ENCODE measurements at regions not wholly inside any gene's neighbourhood (a gene's known extent, or its start where the extent isn't known, plus 50 kb on each side); places are given as distances from the start of the nearest gene placed in this dataset.

- DNase-seq (ENCODE audit: low read depth in 2 of 2): no peak
These were observed 142.5 kb downstream of the LACC1 start for GRCh38 chr13:44022196-44022595.

- DNase-seq (ENCODE audit: low read depth in 2 of 2): no peak
These were observed 144.6 kb downstream of the LACC1 start for GRCh38 chr13:44024167-44024845.

- DNase-seq (ENCODE audit: low read depth in 2 of 2): no peak
These were observed 145.1 kb downstream of the LACC1 start for GRCh38 chr13:44024846-44025195.

GRCh38 chr13:44026194-44026593 is 146.5 kb downstream of the LACC1 start:
- DNase-seq (ENCODE audit: low read depth in 2 of 2): no peak

- DNase-seq (ENCODE audit: low read depth in 2 of 2): no peak
These were observed 149.0 kb downstream of the LACC1 start for GRCh38 chr13:44028734-44029133.

GRCh38 chr13:44030615-44031014 is 150.9 kb downstream of the LACC1 start:
- no peak for DNase-seq (ENCODE audit: low read depth in 2 of 2)

- DNase-seq (ENCODE audit: low read depth in 2 of 2): no peak
These were observed 151.9 kb downstream of the LACC1 start for GRCh38 chr13:44031555-44031954.

GRCh38 chr13:44032802-44033201 is 153.1 kb downstream of the LACC1 start:
- no peak for DNase-seq (ENCODE audit: low read depth in 2 of 2)

- no peak for DNase-seq (ENCODE audit: low read depth in 2 of 2)
These were observed 155.7 kb downstream of the LACC1 start for GRCh38 chr13:44035400-44035799.

GRCh38 chr13:44040070-44040817 is 160.5 kb downstream of the LACC1 start:
- DNase-seq (ENCODE audit: low read depth in 2 of 2): no peak

- DNase-seq (ENCODE audit: low read depth in 2 of 2): no peak
These were observed 161.1 kb downstream of the LACC1 start for GRCh38 chr13:44040818-44041100.

GRCh38 chr13:44044547-44045179 is 165.0 kb downstream of the LACC1 start:
- DNase-seq (ENCODE audit: low read depth in 2 of 2): no peak

- no peak for DNase-seq (ENCODE audit: low read depth in 2 of 2)
These were observed 165.5 kb downstream of the LACC1 start for GRCh38 chr13:44045180-44045562.

- no peak for DNase-seq (ENCODE audit: low read depth in 2 of 2)
These were observed 166.7 kb downstream of the LACC1 start for GRCh38 chr13:44046428-44046827.

- DNase-seq (ENCODE audit: low read depth in 2 of 2): no peak
These were observed 168.6 kb downstream of the LACC1 start for GRCh38 chr13:44048326-44048725.

GRCh38 chr13:44049081-44049945 is 169.6 kb downstream of the LACC1 start:
- no peak for DNase-seq (ENCODE audit: low read depth in 2 of 2)

GRCh38 chr13:44050450-44051063 is 170.9 kb downstream of the LACC1 start:
- no peak for DNase-seq (ENCODE audit: low read depth in 2 of 2)

GRCh38 chr13:44051405-44051804 is 171.7 kb downstream of the LACC1 start:
- DNase-seq (ENCODE audit: low read depth in 2 of 2): no peak

- DNase-seq (ENCODE audit: low read depth in 2 of 2): no peak
These were observed 172.4 kb downstream of the LACC1 start for GRCh38 chr13:44051918-44052675.

GRCh38 chr13:44052780-44053184 is 173.1 kb downstream of the LACC1 start:
- DNase-seq (ENCODE audit: low read depth in 2 of 2): no peak

- no peak for DNase-seq (ENCODE audit: low read depth in 2 of 2)
These were observed 173.5 kb downstream of the LACC1 start for GRCh38 chr13:44053208-44053607.
